ENCODE measurements at regions not wholly inside any gene's neighbourhood (a gene's known extent, or its start where the extent isn't known, plus 50 kb on each side); places are given as distances from the start of the nearest gene placed in this dataset.

- DNase-seq (ENCODE audit: low read depth, low spot score) (no peak), ATAC-seq (no peak)
- H3K27ac ChIP-seq (ENCODE audit: low read length), result no peak overlapping the region
- TF ChIP-seq POLR2AphosphoS5 (IDR thresholded peaks at IDR 0.05; ENCODE audit: low read depth, low read length), result no peak
- TF ChIP-seq TCF7L2 (IDR thresholded peaks at IDR 0.05; ENCODE audit: low read depth, low read length), result no peak
- TF ChIP-seq CTCF (IDR thresholded peaks at IDR 0.05), result no peak
- TF ChIP-seq REST (IDR thresholded peaks at IDR 0.05; ENCODE audit: insufficient read depth in 1 of 2, low read depth in 2 of 2, low read length in 1 of 2), result no peak
- in situ Hi-C loops (cut with HindIII; ENCODE audit: low pct_unique_long_range_greater_than_20kb, low sequenced_read_pairs), result no loop called here
- no peaks in the 10 kb centered on the region for H3K4me1 ChIP-seq (ENCODE audit: control insufficient read depth, insufficient read depth, low read length)
- H3K36me3 ChIP-seq (ENCODE audit: control insufficient read depth, insufficient read depth, low read length), result no peaks in the 10 kb centered on the region
- no peaks in the 10 kb centered on the region for H3K27me3 ChIP-seq (ENCODE audit: control insufficient read depth, insufficient read depth, low read length)
- H3K9me3 ChIP-seq (ENCODE audit: control insufficient read depth, insufficient read depth, low read depth, low read length), result no peaks in the 10 kb centered on the region
- no peak overlapping the region for H3K4me3 ChIP-seq (ENCODE audit: low read depth in 2 of 2, low read length in 2 of 2)
- ChIA-PET CTCF (no interaction called here), POLR2A (no interaction called here)
- intact Hi-C loops (cut with micrococcal nuclease; ENCODE audit: unreplicated experiment), result no loop called here
- no TSS peak for BruUV-seq (replicated peaks)
Measured at GRCh38 chrX:33273535-33273934, 62.2 kb upstream of the DMD start.

GRCh38 chrX:33272986-33273385 lies 61.6 kb upstream of the DMD start:
- CTCF ChIA-PET, result no interaction called here

More at GRCh38 chrX:33272986-33273385, 61.6 kb upstream of the DMD start:
- TF ChIP-seq REST (IDR thresholded peaks at IDR 0.05; ENCODE audit: insufficient read depth in 1 of 2, low read depth in 2 of 2, low read length in 1 of 2), result no peak
- TF ChIP-seq SIN3A (IDR thresholded peaks at IDR 0.05; ENCODE audit: borderline replicate concordance, insufficient read depth, low read depth, low read length), result no peak
- POLR2A ChIA-PET, result no interaction called here
- no peak overlapping the region for H3K4me3 ChIP-seq (ENCODE audit: low read depth in 2 of 2, low read length in 2 of 2)
- no peaks in the 10 kb centered on the region for H3K27me3 ChIP-seq (ENCODE audit: control insufficient read depth, insufficient read depth, low read length)
- H3K9me3 ChIP-seq (ENCODE audit: control insufficient read depth, insufficient read depth, low read depth, low read length), result no peaks in the 10 kb centered on the region
- no peak for ATAC-seq
- no peaks in the 10 kb centered on the region for H3K36me3 ChIP-seq (ENCODE audit: control insufficient read depth, insufficient read depth, low read length)
- no peak overlapping the region for H3K27ac ChIP-seq (ENCODE audit: low read length)
- no peaks in the 10 kb centered on the region for H3K4me1 ChIP-seq (ENCODE audit: control insufficient read depth, insufficient read depth, low read length)
- in situ Hi-C loops (cut with HindIII; ENCODE audit: low pct_unique_long_range_greater_than_20kb, low sequenced_read_pairs) (no loop called here), intact Hi-C loops (cut with micrococcal nuclease; ENCODE audit: unreplicated experiment) (no loop called here)
- no peak for DNase-seq (ENCODE audit: low read depth, low spot score)
- no TSS peak for BruUV-seq (replicated peaks)
